ENCODE measurements at regions not wholly inside any gene's neighbourhood (a gene's known extent, or its start where the extent isn't known, plus 50 kb on each side); places are given as distances from the start of the nearest gene placed in this dataset.

DNA sequence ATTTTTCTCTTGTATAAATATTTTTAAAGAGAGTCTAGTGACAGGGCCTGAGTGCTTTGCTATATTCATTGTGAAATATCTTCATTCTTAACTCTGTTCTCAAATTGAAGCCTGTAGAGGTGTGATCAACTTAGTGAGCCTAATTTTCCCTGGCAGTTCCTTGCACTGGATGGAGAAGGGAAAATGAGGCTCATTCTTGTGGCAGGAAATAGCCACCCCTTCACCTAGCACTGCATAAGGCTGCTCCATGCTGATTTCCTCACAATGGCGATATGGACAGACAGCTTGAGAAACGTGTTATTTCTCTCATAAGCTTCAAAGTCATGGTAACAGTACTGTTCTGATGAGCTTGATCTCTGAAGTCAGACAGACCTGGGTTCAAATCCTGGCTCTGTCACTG lies 146.2 kb downstream of the AKAP11 start:
- CTCF ChIA-PET, result no interaction called here
- Mint-ChIP-seq H3K4me3 (ENCODE audit: unreplicated experiment) (no peak overlapping the region), H3K9me3 (ENCODE audit: unreplicated experiment) (no peaks in the 10 kb centered on the region), H3K36me3 (ENCODE audit: insufficient read depth, unreplicated experiment) (no peaks in the 10 kb centered on the region), H3K27ac (ENCODE audit: low read depth, unreplicated experiment) (no peak overlapping the region), H3K27me3 (ENCODE audit: insufficient read depth, unreplicated experiment) (no peaks in the 10 kb centered on the region), H3K4me1 (ENCODE audit: insufficient read depth, unreplicated experiment) (no peaks in the 10 kb centered on the region)
- POLR2A ChIA-PET, result no interaction called here
- intact Hi-C loops (cut with micrococcal nuclease), result no loop called here
- BruUV-seq (replicated peaks), result no TSS peak
- TF ChIP-seq, protein P1, sequence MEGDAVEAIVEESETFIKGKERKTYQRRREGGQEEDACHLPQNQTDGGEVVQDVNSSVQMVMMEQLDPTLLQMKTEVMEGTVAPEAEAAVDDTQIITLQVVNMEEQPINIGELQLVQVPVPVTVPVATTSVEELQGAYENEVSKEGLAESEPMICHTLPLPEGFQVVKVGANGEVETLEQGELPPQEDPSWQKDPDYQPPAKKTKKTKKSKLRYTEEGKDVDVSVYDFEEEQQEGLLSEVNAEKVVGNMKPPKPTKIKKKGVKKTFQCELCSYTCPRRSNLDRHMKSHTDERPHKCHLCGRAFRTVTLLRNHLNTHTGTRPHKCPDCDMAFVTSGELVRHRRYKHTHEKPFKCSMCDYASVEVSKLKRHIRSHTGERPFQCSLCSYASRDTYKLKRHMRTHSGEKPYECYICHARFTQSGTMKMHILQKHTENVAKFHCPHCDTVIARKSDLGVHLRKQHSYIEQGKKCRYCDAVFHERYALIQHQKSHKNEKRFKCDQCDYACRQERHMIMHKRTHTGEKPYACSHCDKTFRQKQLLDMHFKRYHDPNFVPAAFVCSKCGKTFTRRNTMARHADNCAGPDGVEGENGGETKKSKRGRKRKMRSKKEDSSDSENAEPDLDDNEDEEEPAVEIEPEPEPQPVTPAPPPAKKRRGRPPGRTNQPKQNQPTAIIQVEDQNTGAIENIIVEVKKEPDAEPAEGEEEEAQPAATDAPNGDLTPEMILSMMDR (IDR thresholded peaks at IDR 0.05; ENCODE audit: unreplicated experiment), result no peak
- DNase-seq (ENCODE audit: unreplicated experiment), result no peak

DNA sequence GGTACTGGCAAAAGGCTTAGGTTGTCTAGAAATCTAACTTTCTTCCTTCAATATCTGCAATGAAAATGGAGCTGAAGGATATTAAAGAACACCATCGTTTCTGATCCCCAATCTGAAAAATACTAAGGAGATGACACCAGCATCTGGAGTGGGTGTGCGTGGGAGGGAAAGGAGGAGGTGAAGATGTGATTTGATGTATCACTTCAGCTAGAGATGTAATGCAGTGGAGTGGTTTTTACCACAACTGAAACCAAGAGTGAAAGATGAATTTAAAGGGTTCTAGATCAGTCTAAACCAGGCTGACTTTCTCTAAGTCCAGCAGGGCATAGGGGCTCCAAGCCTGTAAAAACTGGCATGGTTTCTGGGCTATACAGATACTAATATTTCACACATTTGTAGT lies 148.4 kb downstream of the AKAP11 start:
- POLR2A ChIA-PET, result no interaction called here

DNA sequence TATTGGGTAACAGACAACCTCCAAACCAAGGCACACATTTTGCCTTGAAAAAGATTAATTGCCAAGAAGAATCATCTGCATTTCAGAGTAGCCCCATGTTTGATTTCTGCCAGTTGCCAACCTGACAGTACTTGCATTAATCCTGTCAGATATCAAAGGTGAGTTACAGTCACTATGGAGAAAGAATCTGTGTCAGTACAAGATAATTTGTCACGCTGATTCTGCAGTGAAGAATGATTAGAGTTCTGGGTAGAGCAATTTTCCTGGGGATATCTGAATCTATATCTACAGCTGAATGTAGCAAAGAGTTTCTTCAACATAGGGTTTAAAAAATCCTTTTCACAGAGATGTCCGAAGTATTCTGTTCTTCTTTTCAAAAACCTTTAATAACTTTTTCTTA lies 150.7 kb downstream of the AKAP11 start:
- TF ChIP-seq, protein P1 (IDR thresholded peaks at IDR 0.05; ENCODE audit: unreplicated experiment), result no peak
- DNase-seq (ENCODE audit: unreplicated experiment), result no peak
- Mint-ChIP-seq H3K9me3 (ENCODE audit: unreplicated experiment) (no peaks in the 10 kb centered on the region), H3K27me3 (ENCODE audit: insufficient read depth, unreplicated experiment) (no peaks in the 10 kb centered on the region), H3K27ac (ENCODE audit: low read depth, unreplicated experiment) (no peak overlapping the region), H3K4me1 (ENCODE audit: insufficient read depth, unreplicated experiment) (no peaks in the 10 kb centered on the region), H3K36me3 (ENCODE audit: insufficient read depth, unreplicated experiment) (no peaks in the 10 kb centered on the region), H3K4me3 (ENCODE audit: unreplicated experiment) (no peak overlapping the region)
- CTCF ChIA-PET, result no interaction called here
- POLR2A ChIA-PET, result no interaction called here
- intact Hi-C loops (cut with micrococcal nuclease), result no loop called here
- BruUV-seq (replicated peaks), result no TSS peak

More for the DNA sequence above, 148.4 kb downstream of the AKAP11 start:
- Mint-ChIP-seq H3K27me3 (ENCODE audit: insufficient read depth, unreplicated experiment) (no peaks in the 10 kb centered on the region), H3K36me3 (ENCODE audit: insufficient read depth, unreplicated experiment) (no peaks in the 10 kb centered on the region), H3K4me3 (ENCODE audit: unreplicated experiment) (no peak overlapping the region), H3K27ac (ENCODE audit: low read depth, unreplicated experiment) (no peak overlapping the region), H3K9me3 (ENCODE audit: unreplicated experiment) (no peaks in the 10 kb centered on the region), H3K4me1 (ENCODE audit: insufficient read depth, unreplicated experiment) (no peaks in the 10 kb centered on the region)
- CTCF ChIA-PET, result no interaction called here
- intact Hi-C loops (cut with micrococcal nuclease), result no loop called here
- no peak for DNase-seq (ENCODE audit: unreplicated experiment)
- TF ChIP-seq, protein P1 (IDR thresholded peaks at IDR 0.05; ENCODE audit: unreplicated experiment), result no peak
- no TSS peak for BruUV-seq (replicated peaks)

DNA sequence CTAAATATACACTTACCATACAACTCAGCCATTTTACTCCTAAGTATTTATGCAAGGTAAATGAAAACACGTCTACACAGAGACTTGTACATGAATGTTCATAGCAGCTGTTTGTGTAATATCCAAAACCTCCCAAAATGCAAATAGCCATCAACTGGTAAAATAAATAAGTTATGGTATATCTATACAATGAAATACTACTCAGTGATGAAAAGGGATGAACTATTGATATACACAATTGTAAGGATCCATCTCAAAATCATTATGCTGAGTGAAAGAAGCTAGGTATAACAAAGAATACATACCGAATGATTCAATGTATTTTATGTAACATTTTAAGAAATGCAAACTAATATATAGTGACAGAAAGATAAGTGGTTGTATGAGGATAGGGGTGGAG lies 149.8 kb upstream of the TNFSF11 start:
- intact Hi-C loops (cut with micrococcal nuclease), result no loop called here
- Mint-ChIP-seq H3K27me3 (ENCODE audit: insufficient read depth, unreplicated experiment) (no peaks in the 10 kb centered on the region), H3K4me1 (ENCODE audit: insufficient read depth, unreplicated experiment) (no peaks in the 10 kb centered on the region), H3K36me3 (ENCODE audit: insufficient read depth, unreplicated experiment) (no peaks in the 10 kb centered on the region), H3K4me3 (ENCODE audit: unreplicated experiment) (no peak overlapping the region), H3K27ac (ENCODE audit: low read depth, unreplicated experiment) (no peak overlapping the region), H3K9me3 (ENCODE audit: unreplicated experiment) (no peaks in the 10 kb centered on the region)
- TF ChIP-seq, protein P1 (IDR thresholded peaks at IDR 0.05; ENCODE audit: unreplicated experiment), result no peak
- ChIA-PET POLR2A (no interaction called here), CTCF (no interaction called here)
- no peak for DNase-seq (ENCODE audit: unreplicated experiment)
- no TSS peak for BruUV-seq (replicated peaks)
